ENCODE measurements at regions not wholly inside any gene's neighbourhood (a gene's known extent, or its start where the extent isn't known, plus 50 kb on each side); places are given as distances from the start of the nearest gene placed in this dataset.
A peak's percentile ranks its signal among the peaks of the same experiment; 100 is the strongest.

- Histone ChIP-seq H3K9me3 (ENCODE audit: low read depth, low read length) (no peaks in the 10 kb centered on the region), H3K4me2 (ENCODE audit: insufficient read depth, low read length) (no peak overlapping the region), H3K27me3 (ENCODE audit: insufficient read depth, low read length) (no peaks in the 10 kb centered on the region), H3K79me2 (ENCODE audit: insufficient read depth, low read length) (no peaks in the 10 kb centered on the region), H2AFZ (ENCODE audit: low read length) (no peak overlapping the region), H3K4me3 (ENCODE audit: insufficient read depth, low read length) (no peak overlapping the region), H4K20me1 (ENCODE audit: insufficient read depth, low read length) (no peaks in the 10 kb centered on the region), H3K36me3 (ENCODE audit: insufficient read depth, low read length) (no peaks in the 10 kb centered on the region), H3K27ac (ENCODE audit: low read depth, low read length) (no peak overlapping the region), H3K4me1 (ENCODE audit: insufficient read depth, low read length) (peaks cover 6% of the 10 kb centered on the region)
- DNase-seq (ENCODE audit: insufficient read length, low spot score, missing footprints) = no peak
- TF ChIP-seq, protein P1, sequence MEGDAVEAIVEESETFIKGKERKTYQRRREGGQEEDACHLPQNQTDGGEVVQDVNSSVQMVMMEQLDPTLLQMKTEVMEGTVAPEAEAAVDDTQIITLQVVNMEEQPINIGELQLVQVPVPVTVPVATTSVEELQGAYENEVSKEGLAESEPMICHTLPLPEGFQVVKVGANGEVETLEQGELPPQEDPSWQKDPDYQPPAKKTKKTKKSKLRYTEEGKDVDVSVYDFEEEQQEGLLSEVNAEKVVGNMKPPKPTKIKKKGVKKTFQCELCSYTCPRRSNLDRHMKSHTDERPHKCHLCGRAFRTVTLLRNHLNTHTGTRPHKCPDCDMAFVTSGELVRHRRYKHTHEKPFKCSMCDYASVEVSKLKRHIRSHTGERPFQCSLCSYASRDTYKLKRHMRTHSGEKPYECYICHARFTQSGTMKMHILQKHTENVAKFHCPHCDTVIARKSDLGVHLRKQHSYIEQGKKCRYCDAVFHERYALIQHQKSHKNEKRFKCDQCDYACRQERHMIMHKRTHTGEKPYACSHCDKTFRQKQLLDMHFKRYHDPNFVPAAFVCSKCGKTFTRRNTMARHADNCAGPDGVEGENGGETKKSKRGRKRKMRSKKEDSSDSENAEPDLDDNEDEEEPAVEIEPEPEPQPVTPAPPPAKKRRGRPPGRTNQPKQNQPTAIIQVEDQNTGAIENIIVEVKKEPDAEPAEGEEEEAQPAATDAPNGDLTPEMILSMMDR (IDR thresholded peaks at IDR 0.05; ENCODE audit: extremely low read depth, low read depth, low read length) = no peak
Measured at GRCh38 chr7:130825819-130826218, 91.8 kb upstream of the KLF14 start.

- H4K20me1 ChIP-seq (ENCODE audit: insufficient read depth, low read length) = no peaks in the 10 kb centered on the region
- H3K36me3 ChIP-seq (ENCODE audit: insufficient read depth, low read length) = no peaks in the 10 kb centered on the region
- DNase-seq (ENCODE audit: insufficient read length, low spot score, missing footprints) = no peak
- H3K4me1 ChIP-seq (ENCODE audit: insufficient read depth, low read length) = no peaks in the 10 kb centered on the region
- TF ChIP-seq, protein P1 (IDR thresholded peaks at IDR 0.05; ENCODE audit: extremely low read depth, low read depth, low read length) = no peak
- no peaks in the 10 kb centered on the region for H3K27me3 ChIP-seq (ENCODE audit: insufficient read depth, low read length)
- no peaks in the 10 kb centered on the region for H3K79me2 ChIP-seq (ENCODE audit: insufficient read depth, low read length)
- no peak overlapping the region for H3K27ac ChIP-seq (ENCODE audit: low read depth, low read length)
- no peak overlapping the region for H3K4me2 ChIP-seq (ENCODE audit: insufficient read depth, low read length)
- H3K4me3 ChIP-seq (ENCODE audit: insufficient read depth, low read length) = no peak overlapping the region
- no peak overlapping the region for H2AFZ ChIP-seq (ENCODE audit: low read length)
- H3K9me3 ChIP-seq (ENCODE audit: low read depth, low read length) = no peaks in the 10 kb centered on the region
Measured at GRCh38 chr7:130829415-130829814, 95.4 kb upstream of the KLF14 start.

GRCh38 chr7:130831322-130831721 is 97.3 kb upstream of the KLF14 start:
- H2AFZ ChIP-seq (ENCODE audit: low read length) = no peak overlapping the region
- TF ChIP-seq, protein P1 (IDR thresholded peaks at IDR 0.05; ENCODE audit: extremely low read depth, low read depth, low read length) = no peak

DNA sequence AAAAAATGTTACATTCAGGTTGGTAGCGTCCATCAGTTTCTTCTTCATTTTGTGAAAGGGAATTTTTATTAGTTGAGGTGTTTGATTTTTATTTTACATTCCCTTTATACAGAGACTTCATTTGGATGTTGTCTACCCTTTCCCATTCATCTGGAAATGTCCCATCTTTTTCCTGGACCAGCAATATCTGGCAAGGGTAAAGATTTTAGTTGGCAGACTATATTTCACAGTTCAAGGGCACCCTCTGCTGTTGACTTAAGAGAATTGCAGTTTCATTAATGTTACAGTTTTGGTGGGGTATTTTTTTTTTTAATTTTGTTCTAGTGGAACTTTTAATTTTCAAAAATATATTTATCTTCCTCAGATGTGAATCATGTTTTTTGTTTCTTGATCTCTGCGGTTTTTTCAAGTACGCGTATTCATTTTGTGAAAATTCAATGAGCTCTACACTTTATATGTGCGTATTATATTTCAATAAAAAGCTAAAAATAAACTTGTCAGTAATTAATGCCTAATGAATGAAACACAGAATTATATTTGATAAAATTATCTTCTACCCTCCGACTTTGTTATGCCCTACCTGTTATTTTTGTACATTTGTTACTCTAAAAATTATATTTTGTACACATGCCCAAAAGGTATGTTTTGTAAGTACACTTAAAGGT is 97.9 kb upstream of the KLF14 start:
- no peaks in the 10 kb centered on the region for H3K4me1 ChIP-seq (ENCODE audit: insufficient read depth, low read length)
- no peaks in the 10 kb centered on the region for H4K20me1 ChIP-seq (ENCODE audit: insufficient read depth, low read length)
- H3K27me3 ChIP-seq (ENCODE audit: insufficient read depth, low read length) = no peaks in the 10 kb centered on the region
- no peak overlapping the region for H3K4me2 ChIP-seq (ENCODE audit: insufficient read depth, low read length)
- H3K79me2 ChIP-seq (ENCODE audit: insufficient read depth, low read length) = no peaks in the 10 kb centered on the region
- H3K4me3 ChIP-seq (ENCODE audit: insufficient read depth, low read length) = no peak overlapping the region
- H2AFZ ChIP-seq (ENCODE audit: low read length) = no peak overlapping the region
- TF ChIP-seq, protein P1 (IDR thresholded peaks at IDR 0.05; ENCODE audit: extremely low read depth, low read depth, low read length) = peak; percentile 73
- DNase-seq (ENCODE audit: insufficient read length, low spot score, missing footprints) = peak; percentile 63
- no peaks in the 10 kb centered on the region for H3K9me3 ChIP-seq (ENCODE audit: low read depth, low read length)
- H3K27ac ChIP-seq (ENCODE audit: low read depth, low read length) = no peak overlapping the region
- no peaks in the 10 kb centered on the region for H3K36me3 ChIP-seq (ENCODE audit: insufficient read depth, low read length)

More at GRCh38 chr7:130831322-130831721, 97.3 kb upstream of the KLF14 start:
- Histone ChIP-seq H3K27ac (ENCODE audit: low read depth, low read length) (no peak overlapping the region), H3K4me1 (ENCODE audit: insufficient read depth, low read length) (no peaks in the 10 kb centered on the region), H3K4me2 (ENCODE audit: insufficient read depth, low read length) (no peak overlapping the region), H4K20me1 (ENCODE audit: insufficient read depth, low read length) (no peaks in the 10 kb centered on the region), H3K27me3 (ENCODE audit: insufficient read depth, low read length) (no peaks in the 10 kb centered on the region), H3K4me3 (ENCODE audit: insufficient read depth, low read length) (no peak overlapping the region), H3K36me3 (ENCODE audit: insufficient read depth, low read length) (no peaks in the 10 kb centered on the region), H3K9me3 (ENCODE audit: low read depth, low read length) (no peaks in the 10 kb centered on the region), H3K79me2 (ENCODE audit: insufficient read depth, low read length) (no peaks in the 10 kb centered on the region)
- DNase-seq (ENCODE audit: insufficient read length, low spot score, missing footprints) = no peak
